Caki2 (cell line): ENCODE measurements at regions not wholly inside any gene's neighbourhood (a gene's known extent, or its start where the extent isn't known, plus 50 kb on each side); places are given as distances from the start of the nearest gene placed in this dataset.
"Not testable (repeated sequence)": the region's sequence is repeated elsewhere in the genome, so short reads cannot be mapped to it uniquely, and the experiment has no call there.

Experiments
- DNase-seq: peaks from one replicate; pipeline ENCODE4 v3.0.0-alpha.2; 2015; ENCODE audit warnings: low read depth
- in situ Hi-C: cut with HindIII; loops from 2 replicates; pipeline ENCODE4 v1.10.0; 2016; ENCODE audit warnings: low sequenced_read_pairs, low pct_unique_long_range_greater_than_20kb, mixed read lengths

DNA sequence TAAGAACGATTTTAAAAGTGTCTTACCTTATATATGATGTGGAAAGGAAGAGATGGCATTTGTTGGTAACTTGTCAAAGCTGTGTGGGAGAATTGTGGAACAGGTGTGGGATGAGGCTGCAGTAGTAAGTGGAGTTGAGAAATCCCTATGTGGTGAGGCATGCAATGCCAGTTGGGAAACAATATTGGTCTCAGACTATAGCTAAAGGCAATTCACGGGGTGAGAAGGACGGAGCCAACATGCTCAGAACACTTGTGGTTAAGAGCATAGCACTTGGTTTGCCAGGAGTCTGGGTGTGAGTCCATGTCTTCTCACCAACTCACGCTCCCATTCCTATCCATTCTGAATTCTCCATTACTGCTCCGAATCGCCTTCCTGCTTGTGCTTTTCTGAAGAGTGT lies 615.6 kb upstream of the ADAMTS9 start:
- no peak for DNase-seq
- in situ Hi-C loops, result no loop called here

DNA sequence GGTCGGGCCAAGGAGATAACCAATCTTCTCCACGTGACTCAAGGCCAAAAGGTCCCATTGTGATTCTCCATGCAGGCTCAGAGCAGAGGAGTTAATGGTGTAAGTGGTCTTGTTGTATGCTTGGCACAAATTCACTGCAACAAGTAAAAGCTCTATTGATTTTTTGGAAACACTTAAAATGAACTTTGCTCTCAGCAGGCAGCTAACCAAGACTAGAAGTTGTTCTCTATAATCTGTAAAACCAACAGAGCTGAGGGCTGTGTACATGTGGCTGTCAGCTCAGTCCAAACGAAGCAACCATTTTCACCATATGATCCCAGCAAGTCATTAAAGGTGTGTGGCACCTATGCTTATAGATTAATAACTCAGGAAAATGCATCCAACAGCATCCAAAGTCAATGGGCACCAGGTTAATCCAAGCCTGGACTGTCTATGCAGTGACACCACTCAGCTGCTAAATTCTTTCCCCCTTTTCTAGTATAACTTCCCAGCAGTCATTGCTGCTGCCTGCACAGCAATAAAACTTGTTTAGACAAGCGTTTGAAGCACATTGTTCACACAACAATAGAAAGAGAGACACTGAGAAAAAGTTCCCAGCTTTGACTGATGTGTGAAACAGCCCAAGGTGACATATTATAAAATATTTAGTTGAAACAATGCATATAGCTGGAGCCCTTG lies 603.8 kb upstream of the ADAMTS9 start:
- DNase-seq, result no peak
- in situ Hi-C loops, result no loop called here

DNA sequence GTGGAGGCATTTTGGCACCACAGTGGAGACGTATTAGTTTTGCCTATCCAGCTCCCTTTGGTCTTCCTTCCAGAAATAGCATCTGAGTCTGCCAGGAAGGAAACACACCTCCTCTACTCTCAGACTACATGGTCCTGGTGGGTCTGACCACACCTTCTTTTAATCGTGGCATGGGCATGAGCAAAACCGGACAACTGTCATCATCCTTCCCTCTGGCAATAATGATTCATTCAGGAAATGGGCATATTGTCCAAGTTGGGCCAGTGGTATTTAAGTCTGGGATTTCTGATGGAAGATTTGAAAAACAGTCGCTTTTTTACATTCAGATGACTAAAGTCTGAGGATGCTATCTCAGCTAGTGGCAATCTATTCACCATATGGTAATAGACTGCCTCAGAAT lies 601.0 kb upstream of the ADAMTS9 start:
- no peak for DNase-seq

DNA sequence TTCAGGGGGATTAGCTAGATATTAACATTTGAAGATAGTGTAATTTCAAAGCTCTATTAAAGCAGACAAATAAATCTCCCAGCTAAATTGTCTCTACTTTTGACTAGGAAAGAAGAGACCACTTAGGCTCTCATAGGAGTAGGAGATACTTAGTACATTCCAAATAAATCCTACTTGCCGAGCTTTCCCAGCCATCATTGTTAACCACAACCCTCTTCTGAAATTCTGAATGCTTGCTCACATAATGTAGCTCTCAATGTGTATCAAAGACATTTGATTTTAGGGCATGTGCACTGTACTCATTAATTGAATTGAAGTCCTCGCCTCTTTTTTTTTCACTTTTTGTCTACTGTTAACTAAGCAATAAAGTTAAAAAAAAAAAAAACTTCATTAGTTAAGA lies 598.2 kb upstream of the ADAMTS9 start:
- no peak for DNase-seq
- in situ Hi-C loops, result no loop called here

More for the DNA sequence above, 601.0 kb upstream of the ADAMTS9 start:
- in situ Hi-C loops, result no loop called here

DNA sequence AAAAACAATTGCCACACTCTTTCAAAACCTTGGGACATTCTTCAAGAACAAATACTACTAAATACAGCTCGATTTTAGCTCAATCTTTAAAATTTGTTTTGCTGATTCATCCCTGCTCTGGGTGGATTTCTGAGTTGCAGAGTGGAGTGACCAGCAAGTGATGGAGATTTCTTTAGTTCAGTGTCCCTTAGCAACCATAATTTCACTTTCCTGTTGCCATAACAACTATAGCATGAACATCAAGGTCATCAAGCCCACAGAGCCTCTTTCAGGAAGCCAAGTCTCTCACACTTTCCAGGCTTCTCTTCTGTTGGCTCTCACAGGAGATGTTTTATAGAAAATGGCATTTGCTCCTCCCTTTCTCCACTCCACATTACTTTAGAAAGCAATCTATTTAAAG lies 597.2 kb upstream of the ADAMTS9 start:
- in situ Hi-C loops, result no loop called here
- DNase-seq, result no peak

DNA sequence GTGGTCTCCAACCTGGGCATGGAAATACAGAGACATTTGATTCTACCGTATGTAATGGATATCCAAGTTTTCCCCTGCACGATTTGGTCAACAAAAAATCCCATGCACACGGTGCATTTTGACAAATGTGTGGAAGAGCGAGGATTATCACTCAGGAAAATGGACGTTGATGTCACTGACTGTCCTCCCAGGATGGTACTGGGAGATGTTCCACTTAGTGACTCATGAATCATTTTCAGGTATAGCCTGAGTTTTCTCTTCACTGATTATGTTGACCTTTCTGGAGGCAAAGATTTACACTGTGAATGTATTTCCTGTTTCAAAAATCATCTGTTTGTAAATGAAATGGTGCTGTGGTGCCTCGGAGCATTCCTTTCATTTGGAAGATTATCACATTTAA lies 596.7 kb upstream of the ADAMTS9 start:
- in situ Hi-C loops, result no loop called here
- no peak for DNase-seq

DNA sequence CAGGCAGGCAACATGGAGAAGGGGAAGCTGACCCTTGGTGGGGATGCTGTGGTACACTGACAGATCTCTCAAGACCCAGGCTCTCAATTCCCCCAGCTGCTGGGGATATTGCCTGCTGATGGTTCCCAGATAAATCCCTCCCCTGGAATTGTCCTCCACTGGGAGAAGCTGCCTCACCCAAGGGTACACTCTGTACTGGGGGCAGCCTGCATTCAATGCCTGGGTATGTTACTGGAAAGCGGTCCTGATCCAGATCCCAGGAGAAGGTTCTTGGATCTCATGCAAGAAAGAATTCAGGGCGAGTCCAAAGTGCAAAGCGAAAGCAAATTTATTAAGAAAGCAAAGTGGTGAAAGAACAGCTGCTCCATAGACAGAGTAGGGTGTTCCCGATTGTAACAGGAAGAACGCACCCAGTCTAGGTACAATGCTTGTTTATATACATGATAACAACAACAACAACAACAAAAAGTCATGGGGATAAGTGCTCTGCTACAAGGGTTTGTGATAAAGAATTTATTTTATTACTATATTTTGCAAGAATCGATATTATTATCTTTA lies 591.5 kb upstream of the ADAMTS9 start:
- no peak for DNase-seq
- in situ Hi-C loops, result no loop called here

DNA sequence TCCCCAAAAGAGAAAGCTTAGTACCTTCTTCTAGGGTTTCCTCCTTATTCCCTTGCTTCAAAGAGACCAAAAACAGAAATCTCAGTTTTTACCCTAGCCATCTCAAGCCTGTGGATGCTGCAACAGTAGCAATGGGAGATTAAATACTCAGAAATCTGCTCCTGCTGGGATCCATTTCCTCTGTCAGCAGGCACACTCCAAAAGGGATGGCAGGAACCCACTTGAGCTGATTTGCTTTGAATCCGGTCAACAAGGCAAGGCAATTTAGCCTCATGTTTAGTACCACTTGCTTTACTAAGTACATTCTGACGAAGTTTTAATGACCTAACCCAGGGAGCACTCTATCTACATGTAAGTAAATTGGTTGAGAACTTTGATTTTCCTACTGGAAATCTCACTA lies 590.0 kb upstream of the ADAMTS9 start:
- no peak for DNase-seq
- in situ Hi-C loops, result no loop called here

DNA sequence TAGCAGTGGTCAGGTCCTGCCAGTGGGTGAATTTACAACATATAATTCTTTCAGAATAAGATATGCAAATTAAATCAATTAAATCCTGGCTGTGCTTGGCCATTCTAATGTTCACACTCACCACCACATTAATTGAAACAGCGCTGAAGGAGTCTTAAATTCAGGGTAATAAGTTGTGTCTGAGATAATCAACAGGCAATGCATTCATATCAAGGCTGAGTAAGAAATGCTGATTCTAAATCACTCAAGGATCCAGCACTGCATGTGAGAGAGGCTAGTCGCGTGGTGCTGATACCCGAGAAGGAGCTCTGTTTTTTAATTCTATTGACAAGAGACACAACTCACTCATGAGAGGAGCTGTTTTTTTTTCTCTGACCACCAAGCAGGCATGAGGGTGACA lies 588.8 kb upstream of the ADAMTS9 start:
- DNase-seq, result no peak
- in situ Hi-C loops, result no loop called here

DNA sequence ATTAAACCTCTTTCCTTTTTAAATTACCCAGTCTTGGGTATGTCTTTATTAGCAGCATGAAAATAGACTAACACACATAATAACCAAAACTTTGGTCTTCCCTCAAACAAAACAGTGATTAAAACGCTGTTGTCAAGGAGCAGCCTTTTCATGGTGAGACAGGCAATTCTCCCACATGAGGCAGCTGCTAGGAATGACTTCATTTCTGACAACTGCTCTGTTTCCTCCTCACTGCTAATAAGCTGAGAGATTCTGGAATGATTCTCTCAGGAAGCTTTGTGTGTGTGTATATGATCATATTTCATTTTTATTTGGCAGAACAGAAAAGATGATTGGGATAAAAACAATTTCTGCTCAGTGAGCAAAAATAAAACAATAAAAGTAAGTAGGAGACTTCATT lies 580.6 kb upstream of the ADAMTS9 start:
- in situ Hi-C loops, result no loop called here

DNA sequence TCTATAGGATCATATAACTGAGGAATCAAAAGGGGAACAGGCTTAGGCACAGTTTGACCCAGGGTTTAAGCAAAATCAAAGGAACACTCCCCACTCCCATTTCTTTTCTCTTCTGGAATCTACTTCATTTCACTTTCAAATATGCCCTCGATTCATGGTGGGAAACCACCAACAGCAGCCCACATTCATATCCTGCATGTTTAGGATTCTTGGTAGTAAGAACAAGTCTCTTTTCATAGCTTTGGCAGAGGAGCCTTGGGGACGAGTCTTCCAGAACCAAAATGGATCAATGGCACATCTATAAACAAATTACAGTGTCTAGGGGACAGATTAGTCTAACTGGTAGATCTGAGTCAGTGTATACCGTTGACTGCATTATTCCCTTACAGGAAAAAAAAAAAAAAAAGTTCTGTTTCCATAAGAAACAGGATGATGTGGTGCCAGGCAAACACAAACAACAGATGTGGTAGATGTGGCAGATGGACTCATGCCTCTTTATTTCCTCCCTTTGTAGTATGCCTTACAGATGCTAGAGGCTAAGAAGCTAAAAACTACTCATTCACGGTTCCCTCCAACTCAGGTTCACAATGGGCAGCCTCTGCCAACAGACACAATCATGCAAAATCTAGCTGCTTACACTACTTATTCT lies 578.3 kb upstream of the ADAMTS9 start:
- in situ Hi-C loops, result no loop called here
- no peak for DNase-seq

More for the DNA sequence above, 580.6 kb upstream of the ADAMTS9 start:
- DNase-seq, result no peak

DNA sequence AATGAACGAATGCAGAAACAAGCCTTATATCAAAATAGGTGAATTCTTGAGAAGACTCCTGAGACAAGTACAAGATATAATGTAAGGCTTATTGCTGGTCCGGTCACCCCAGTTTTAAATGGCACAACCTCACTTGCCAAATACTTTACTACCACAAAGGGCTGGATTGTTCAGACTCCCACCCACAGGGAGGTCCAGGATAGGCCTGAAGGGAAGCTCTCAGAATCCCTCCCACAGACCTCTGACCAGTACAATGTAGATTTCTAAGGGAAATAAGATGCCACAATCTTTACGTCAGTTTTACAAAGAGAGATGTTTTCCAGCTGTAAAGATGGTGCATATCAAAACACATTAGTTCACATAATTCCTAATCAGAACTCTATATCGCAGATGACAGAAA lies 577.7 kb upstream of the ADAMTS9 start:
- no peak for DNase-seq
- in situ Hi-C loops, result no loop called here

DNA sequence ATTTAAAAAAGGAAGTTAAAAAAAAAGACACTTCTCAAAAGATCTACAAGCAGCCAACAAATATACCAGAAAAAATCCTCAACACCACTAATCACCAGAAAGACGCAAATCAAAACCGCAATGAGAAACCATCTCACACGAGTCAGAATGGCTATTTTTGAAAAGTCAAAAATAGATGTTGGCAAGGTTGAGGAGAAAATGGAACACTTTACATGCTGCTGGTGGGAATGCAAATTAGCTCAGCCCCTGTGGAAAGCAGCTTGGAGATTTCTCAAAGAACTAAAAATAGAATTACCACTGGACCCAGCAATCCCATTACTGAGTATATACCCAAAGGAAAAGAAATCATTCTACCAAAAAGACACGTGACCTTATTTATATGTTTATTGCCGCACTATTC lies 574.7 kb upstream of the ADAMTS9 start:
- no peak for DNase-seq
- in situ Hi-C loops, result no loop called here

DNA sequence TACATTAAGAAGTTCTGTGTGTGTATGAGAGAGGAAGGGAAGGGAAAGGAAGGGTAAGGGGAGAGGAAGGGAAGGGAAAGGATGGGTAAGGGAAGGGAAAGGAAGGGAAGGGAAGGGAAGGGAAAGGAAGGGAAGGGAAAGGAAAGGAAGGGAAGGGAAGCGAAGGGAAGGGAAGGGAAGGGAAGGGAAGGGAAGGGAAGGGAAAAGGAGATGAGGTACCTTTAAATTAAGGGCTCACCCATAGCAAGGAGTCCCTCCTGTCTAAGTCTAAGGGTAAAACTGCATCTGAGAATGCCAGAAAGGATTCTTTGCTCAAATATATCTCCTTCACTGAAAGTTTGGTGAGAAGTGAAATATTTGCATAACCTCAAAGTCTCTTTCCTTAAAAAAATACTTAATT lies 572.1 kb upstream of the ADAMTS9 start:
- in situ Hi-C loops, result no loop called here

DNA sequence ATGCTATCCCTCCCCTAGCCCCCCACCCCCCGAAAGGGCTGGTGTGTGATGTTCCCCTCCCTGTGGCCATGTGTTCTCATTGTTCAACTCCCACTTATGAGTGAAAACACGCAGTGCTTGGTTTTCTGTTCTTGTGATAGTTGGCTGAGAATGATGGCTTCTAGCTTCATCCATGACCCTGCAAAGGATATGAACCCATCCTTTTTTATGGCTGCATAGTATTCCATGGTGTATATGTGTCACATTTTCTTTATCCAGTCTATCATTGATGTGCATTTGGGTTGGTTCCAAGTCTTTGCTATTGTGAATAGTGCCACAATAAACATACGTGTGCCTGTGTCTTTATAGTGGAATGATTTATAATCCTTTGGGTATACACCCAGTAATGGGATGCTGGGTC lies 565.1 kb upstream of the ADAMTS9 start:
- DNase-seq, in situ Hi-C loops: not testable (repeated sequence)

More for the DNA sequence above, 572.1 kb upstream of the ADAMTS9 start:
- DNase-seq, result no peak

DNA sequence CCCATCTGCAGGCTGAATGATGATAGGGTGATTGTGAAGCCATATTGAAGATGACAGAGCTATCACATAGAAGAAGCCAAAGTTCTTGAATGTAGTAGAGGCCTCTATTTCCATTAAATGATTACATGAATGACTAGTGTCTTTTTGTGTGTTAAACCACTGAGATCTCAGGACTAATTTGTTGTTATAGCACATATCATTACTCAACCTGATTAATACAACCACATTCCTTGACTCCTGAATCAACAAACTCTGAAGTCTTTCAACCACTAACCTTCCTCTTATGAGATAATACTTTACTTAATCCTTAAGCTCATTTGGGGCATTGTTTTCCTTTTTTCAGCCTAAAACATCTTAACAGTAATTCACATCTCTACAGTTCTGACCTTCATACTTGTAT lies 564.5 kb upstream of the ADAMTS9 start:
- in situ Hi-C loops, result no loop called here
- no peak for DNase-seq

DNA sequence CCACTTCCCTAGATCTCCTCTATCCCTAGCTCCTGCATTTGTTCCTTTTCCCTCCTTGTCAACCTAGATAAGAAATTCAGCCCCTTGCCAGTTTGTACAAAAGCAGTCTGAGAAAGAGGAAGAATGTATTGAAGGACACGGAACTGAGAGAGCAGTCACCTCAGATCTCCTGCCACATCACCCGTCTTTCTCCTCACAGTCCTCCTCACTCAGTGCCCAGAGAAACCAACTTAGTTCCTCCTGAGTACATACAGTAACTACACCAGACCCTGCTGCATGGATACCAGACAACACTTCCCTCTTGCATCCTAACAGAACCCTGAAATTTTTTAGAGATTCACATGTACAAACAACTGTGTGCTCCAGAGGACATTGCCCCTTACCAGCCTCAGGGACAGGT lies 563.6 kb upstream of the ADAMTS9 start:
- no peak for DNase-seq
- in situ Hi-C loops, result no loop called here

DNA sequence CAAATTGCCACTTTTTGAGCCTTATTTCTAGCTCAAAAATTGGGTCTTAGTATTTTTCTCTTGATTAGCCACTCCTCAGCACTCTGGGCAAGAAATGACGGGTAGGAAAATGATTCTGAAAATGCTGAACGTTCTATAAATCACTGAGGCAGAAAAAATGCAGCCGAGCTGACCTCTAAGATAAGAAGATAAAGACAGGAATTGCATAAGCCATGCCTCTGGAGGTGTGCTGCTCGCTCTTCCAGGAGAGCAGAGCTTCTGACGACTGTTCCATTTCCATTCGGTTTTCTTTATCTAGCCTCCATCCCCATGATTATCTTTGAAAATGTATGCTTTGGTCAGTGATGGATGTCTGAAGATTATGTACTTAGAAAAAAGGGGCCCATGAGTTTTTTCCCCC lies 558.8 kb upstream of the ADAMTS9 start:
- DNase-seq, result no peak
- in situ Hi-C loops, result no loop called here

DNA sequence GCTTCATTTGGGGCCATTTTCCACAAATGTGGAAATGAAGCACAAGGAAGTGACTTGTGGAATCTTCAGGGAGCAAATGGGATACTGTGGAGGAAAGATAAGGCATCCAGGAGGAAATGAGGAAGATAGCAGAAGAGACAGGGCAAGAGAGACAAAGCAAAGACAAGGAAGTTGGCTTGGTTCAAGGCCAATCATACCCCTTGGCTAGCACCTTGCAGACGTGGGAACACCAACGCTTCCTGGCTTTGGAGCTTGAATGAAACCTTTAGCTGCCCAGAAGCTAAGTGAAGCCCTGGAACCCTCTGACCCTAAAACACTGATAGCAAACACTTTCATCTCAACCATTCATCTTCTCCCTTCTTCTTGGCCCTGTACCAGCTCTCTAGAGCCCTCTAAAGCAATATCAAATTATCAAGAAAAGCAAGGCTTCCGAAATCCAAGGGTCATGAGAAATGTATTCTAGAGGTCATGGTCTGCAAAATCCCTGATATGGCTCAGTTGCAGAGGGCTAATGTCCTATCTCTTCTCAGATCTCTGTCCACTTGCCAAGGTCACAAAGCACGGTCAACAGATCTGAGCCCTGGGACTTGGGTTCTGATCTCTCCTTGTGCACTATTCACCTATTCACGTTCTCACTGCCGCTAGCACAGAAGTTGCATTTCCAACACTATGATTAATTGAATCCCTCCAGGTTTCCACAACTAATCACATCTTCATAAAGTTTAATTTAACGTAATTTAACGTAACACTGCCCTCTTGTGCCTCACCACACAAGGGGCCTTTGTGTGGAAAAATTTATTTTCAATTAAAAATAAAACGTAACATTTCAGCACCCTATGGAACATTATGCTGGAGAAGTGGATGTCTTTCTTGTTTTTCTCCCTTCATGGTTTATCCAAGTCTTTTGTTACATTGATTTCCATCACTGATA lies 557.6 kb upstream of the ADAMTS9 start:
- in situ Hi-C loops, result no loop called here
- no peak for DNase-seq
